Stimulated activated CD4-positive, alpha-beta T cell treated with anti-CD3 and anti-CD28 coated beads, TNF-alpha, amount 100 ng/mL, for 24 hours (primary cell): ENCODE measurements at regions not wholly inside any gene's neighbourhood (a gene's known extent, or its start where the extent isn't known, plus 50 kb on each side); places are given as distances from the start of the nearest gene placed in this dataset.
"Not testable (repeated sequence)": the region's sequence is repeated elsewhere in the genome, so short reads cannot be mapped to it uniquely, and the experiment has no call there.

Experiments
- DNase-seq, 3 experiments: peaks; one replicate each; pipeline ENCODE4 v3.0.0-alpha.2; 2020; ENCODE audit warnings: low read depth in 3 of 3

- no peak for DNase-seq
Measured at GRCh38 chr10:129194181-129194870, 272.7 kb upstream of the MGMT start.

- no peak for DNase-seq
Measured at GRCh38 chr10:129199826-129200225, 267.2 kb upstream of the MGMT start.

- DNase-seq = no peak
Measured at GRCh38 chr10:129203819-129204218, 263.2 kb upstream of the MGMT start.

GRCh38 chr10:129207297-129207696, 259.7 kb upstream of the MGMT start:
- DNase-seq = no peak

- no peak for DNase-seq
Measured at GRCh38 chr10:129210876-129211275, 256.2 kb upstream of the MGMT start.

GRCh38 chr10:129213256-129213655, 253.8 kb upstream of the MGMT start:
- no peak for DNase-seq

GRCh38 chr10:129213996-129214395, 253.0 kb upstream of the MGMT start:
- not testable (repeated sequence) for DNase-seq

GRCh38 chr10:129219364-129219763, 247.7 kb upstream of the MGMT start:
- DNase-seq = no peak

- DNase-seq = no peak
Measured at GRCh38 chr10:129222436-129222835, 244.6 kb upstream of the MGMT start.

- no peak for DNase-seq
Measured at GRCh38 chr10:129223363-129223762, 243.7 kb upstream of the MGMT start.

- DNase-seq = no peak
Measured at GRCh38 chr10:129224065-129224464, 243.0 kb upstream of the MGMT start.

GRCh38 chr10:129231821-129232220, 235.2 kb upstream of the MGMT start:
- no peak for DNase-seq

- no peak for DNase-seq
Measured at GRCh38 chr10:129233351-129234148, 233.5 kb upstream of the MGMT start.

GRCh38 chr10:129236274-129236691, 230.8 kb upstream of the MGMT start:
- no peak for DNase-seq

GRCh38 chr10:129241461-129241860, 225.6 kb upstream of the MGMT start:
- no peak for DNase-seq

- no peak for DNase-seq
Measured at GRCh38 chr10:129244298-129244697, 222.7 kb upstream of the MGMT start.

GRCh38 chr10:129244757-129245156, 222.3 kb upstream of the MGMT start:
- no peak for DNase-seq

GRCh38 chr10:129253161-129253864, 213.7 kb upstream of the MGMT start:
- DNase-seq = no peak

- no peak for DNase-seq
Measured at GRCh38 chr10:129253865-129254179, 213.2 kb upstream of the MGMT start.

- DNase-seq = no peak
Measured at GRCh38 chr10:129258283-129258923, 208.6 kb upstream of the MGMT start.

GRCh38 chr10:129259128-129259815, 207.8 kb upstream of the MGMT start:
- no peak for DNase-seq

GRCh38 chr10:129272176-129272575, 194.9 kb upstream of the MGMT start:
- no peak for DNase-seq
